ENCODE measurements at regions not wholly inside any gene's neighbourhood (a gene's known extent, or its start where the extent isn't known, plus 50 kb on each side); places are given as distances from the start of the nearest gene placed in this dataset.

GRCh38 chr6:41996997-41997396 lies 53.3 kb upstream of the TAF8 start:
- 43 to 100% (median 72%) methylated on average over 1 to 2 of the region's 2 CpGs for WGBS, 4 donors
- Histone ChIP-seq H3K9me3 (replicated peaks in 1 of 3) (no peaks in the 10 kb centered on the region), H3K27me3 (no peaks in the 10 kb centered on the region), H3K4me3 (no peak overlapping the region), H3K36me3 (replicated peaks in 1 of 2) (no peaks in the 10 kb centered on the region), H3K4me1 (replicated peaks in 1 of 2) (no peaks in the 10 kb centered on the region), H3K27ac (no peak overlapping the region)
- intact Hi-C loops (cut with DNase I), result no loop called here
- peak in 1 of 7 donors; percentile 7 for DNase-seq
- TF ChIP-seq POLR2A (IDR thresholded peaks at IDR 0.05) (no peak), CTCF (IDR thresholded peaks at IDR 0.05) (no peak)

- Histone ChIP-seq H3K4me3 (no peak overlapping the region), H3K4me1 (replicated peaks in 1 of 2) (no peaks in the 10 kb centered on the region), H3K36me3 (replicated peaks in 1 of 2) (no peaks in the 10 kb centered on the region), H3K9me3 (replicated peaks in 1 of 3) (no peaks in the 10 kb centered on the region), H3K27ac (no peak overlapping the region), H3K27me3 (no peaks in the 10 kb centered on the region)
- intact Hi-C loops (cut with DNase I), result no loop called here
- 74 to 95% (median 87%) methylated on average over 1 to 2 of the region's 2 CpGs for WGBS, 4 donors
- no peak for TF ChIP-seq POLR2A (IDR thresholded peaks at IDR 0.05)
- TF ChIP-seq CTCF (IDR thresholded peaks at IDR 0.05), result no peak
- peak in 1 of 7 donors; percentile 9 for DNase-seq
These were observed 52.9 kb upstream of the TAF8 start for GRCh38 chr6:41997456-41997855.
